OCI-LY3 (cell line): ENCODE measurements at regions not wholly inside any gene's neighbourhood (a gene's known extent, or its start where the extent isn't known, plus 50 kb on each side); places are given as distances from the start of the nearest gene placed in this dataset.

ENCODE experiments used
- H2AFZ ChIP-seq: fragments of 200-600, 300-600 bp; shearing (Covaris generic); 2 replicates; pipeline ENCODE4 v1.6.0; 2014; ENCODE audit warnings: antibody characterized with exemption, low read depth, low read length
- H3K27ac ChIP-seq: fragments of 200-600, 300-600 bp; sonication (generic); 2 replicates; pipeline ENCODE4 v1.5.1; 2014; ENCODE audit warnings: mild to moderate bottlenecking, low read length, moderate library complexity, mixed read lengths
- H3K27me3 ChIP-seq: fragments of 200-600, 300-600 bp; sonication (generic); 2 replicates; pipeline ENCODE4 v1.6.1; 2014; ENCODE audit warnings: low read depth, low read length, mixed read lengths
- H3K36me3 ChIP-seq: fragments of 200-600, 300-600 bp; sonication (generic); replicated peaks from 2 replicates; pipeline ENCODE3; 2014; ENCODE audit warnings: low read depth, low read length, mixed read lengths
- H3K4me1 ChIP-seq: fragments of 300-600, 200-600 bp; sonication (generic); 2 replicates; pipeline ENCODE4 v1.6.1; 2014; ENCODE audit warnings: low read length, mixed read lengths
- H3K4me2 ChIP-seq: fragments of 200-600, 300-600 bp; sonication (generic); 2 replicates; pipeline ENCODE4 v1.6.1; 2014; ENCODE audit warnings: low read length, mixed read lengths
- H3K4me3 ChIP-seq: fragments of 300-600, 200-600 bp; sonication (generic); 2 replicates; pipeline ENCODE4 v1.5.1; 2014; ENCODE audit warnings: antibody characterized with exemption, mild to moderate bottlenecking, low read length, moderate library complexity
- H3K79me2 ChIP-seq: fragments of 300-600, 200-600 bp; shearing (Covaris generic); 2 replicates; pipeline ENCODE4 v1.6.1; 2014; ENCODE audit warnings: mild to moderate bottlenecking, low read length, mixed read lengths
- H3K9ac ChIP-seq: fragments of 300-600, 200-600 bp; shearing (Covaris generic); 2 replicates; pipeline ENCODE4 v1.6.0; 2014; ENCODE audit warnings: mild to moderate bottlenecking, low read length, moderate library complexity
- H3K9me3 ChIP-seq: fragments of 200-600, 300-600 bp; shearing (Covaris generic); 2 replicates; pipeline ENCODE4 v1.6.1; 2014; ENCODE audit warnings: low read length, mixed read lengths; ENCODE audit not compliant: insufficient read depth
- H4K20me1 ChIP-seq: fragments of 200-600, 300-600 bp; sonication (generic); 2 replicates; pipeline ENCODE4 v1.6.1; 2016; ENCODE audit warnings: low read length, mixed read lengths; ENCODE audit not compliant: insufficient read depth
- CTCF ChIP-seq: fragments of 200-600, 300-600 bp; sonication (generic); IDR thresholded peaks from 2 replicates; pipeline ENCODE4 v1.5.1; 2014; ENCODE audit warnings: antibody characterized with exemption, low read length, low read depth
- EZH2phosphoT487 ChIP-seq: fragments of 200-600 bp; shearing (Covaris generic); IDR thresholded peaks from 2 replicates; pipeline ENCODE4 v1.6.1; 2018; ENCODE audit warnings: antibody characterized with exemption, mixed run types, low read depth

- TF ChIP-seq EZH2phosphoT487 (no peak), CTCF (no peak)
- no peak overlapping the region for H3K4me3 ChIP-seq
- no peaks in the 10 kb centered on the region for H3K27me3 ChIP-seq
- no peaks in the 10 kb centered on the region for H4K20me1 ChIP-seq
- no peaks in the 10 kb centered on the region for H3K4me1 ChIP-seq
- no peak overlapping the region for H2AFZ ChIP-seq
- no peak overlapping the region for H3K27ac ChIP-seq
- no peaks in the 10 kb centered on the region for H3K9me3 ChIP-seq
- no peaks in the 10 kb centered on the region for H3K79me2 ChIP-seq
- no peak overlapping the region for H3K4me2 ChIP-seq
- H3K9ac ChIP-seq, result no peak overlapping the region
- H3K36me3 ChIP-seq, result no peaks in the 10 kb centered on the region
These were observed 87.4 kb upstream of the TENM3 start for GRCh38 chr4:182155806-182156205.

- Histone ChIP-seq H2AFZ (no peak overlapping the region), H4K20me1 (no peaks in the 10 kb centered on the region), H3K27me3 (no peaks in the 10 kb centered on the region), H3K27ac (no peak overlapping the region), H3K4me1 (no peaks in the 10 kb centered on the region), H3K79me2 (no peaks in the 10 kb centered on the region), H3K9me3 (no peaks in the 10 kb centered on the region), H3K4me3 (no peak overlapping the region), H3K36me3 (no peaks in the 10 kb centered on the region), H3K9ac (no peak overlapping the region), H3K4me2 (no peak overlapping the region)
- no peak for TF ChIP-seq CTCF
These were observed 80.0 kb upstream of the TENM3 start for GRCh38 chr4:182163180-182163579.

GRCh38 chr4:182169572-182169971, 73.6 kb upstream of the TENM3 start:
- H3K9me3 ChIP-seq, result no peaks in the 10 kb centered on the region
- H3K27me3 ChIP-seq, result no peaks in the 10 kb centered on the region
- no peak overlapping the region for H2AFZ ChIP-seq
- no peaks in the 10 kb centered on the region for H3K36me3 ChIP-seq
- H3K27ac ChIP-seq, result no peak overlapping the region
- H3K9ac ChIP-seq, result no peak overlapping the region
- no peaks in the 10 kb centered on the region for H4K20me1 ChIP-seq
- no peaks in the 10 kb centered on the region for H3K4me1 ChIP-seq
- no peak overlapping the region for H3K4me3 ChIP-seq
- no peaks in the 10 kb centered on the region for H3K79me2 ChIP-seq
- TF ChIP-seq EZH2phosphoT487 (no peak), CTCF (no peak)
- no peak overlapping the region for H3K4me2 ChIP-seq

GRCh38 chr4:182169987-182170386, 73.2 kb upstream of the TENM3 start:
- Histone ChIP-seq H2AFZ (no peak overlapping the region), H3K4me1 (no peaks in the 10 kb centered on the region), H3K9ac (no peak overlapping the region), H3K79me2 (no peaks in the 10 kb centered on the region), H3K27me3 (no peaks in the 10 kb centered on the region), H3K36me3 (no peaks in the 10 kb centered on the region), H4K20me1 (no peaks in the 10 kb centered on the region), H3K4me2 (no peak overlapping the region), H3K4me3 (no peak overlapping the region), H3K9me3 (no peaks in the 10 kb centered on the region), H3K27ac (no peak overlapping the region)
- TF ChIP-seq CTCF (no peak), EZH2phosphoT487 (no peak)
